Peyer's patch (tissue), 4 donors: ENCODE measurements at regions not wholly inside any gene's neighbourhood (a gene's known extent, or its start where the extent isn't known, plus 50 kb on each side); places are given as distances from the start of the nearest gene placed in this dataset.

Experiments
- DNase-seq, 3 donors: peaks; one replicate each; pipeline ENCODE4 v3.0.0-alpha.2; 2017 to 2019
- H3K27ac ChIP-seq, 4 donors: fragments of 200-600 bp; sonication (generic); one replicate each; pipeline ENCODE4 v1.5.1; 2016 to 2019
- H3K27me3 ChIP-seq, 2 donors: fragments of 200-600 bp; sonication (generic); one replicate each; pipeline ENCODE4 v1.5.1; 2019
- H3K36me3 ChIP-seq, 3 donors: fragments of 200-600 bp; sonication (generic); one replicate each; pipeline ENCODE4 v1.5.1; 2016 to 2019
- H3K4me1 ChIP-seq, 4 donors: fragments of 200-600 bp; sonication (generic); one replicate each; pipeline ENCODE4 v1.5.1; 2016 to 2019
- H3K4me3 ChIP-seq, 4 donors: fragments of 200-600 bp; sonication (generic); 1 replicate in 3 of 4; 2 replicates in 1 of 4; pipeline ENCODE4 v1.5.1; 2016 to 2019; ENCODE audit warnings: mild to moderate bottlenecking in 1 of 4
- H3K9me3 ChIP-seq, 4 donors: fragments of 200-600 bp; sonication (generic); one replicate each; pipeline ENCODE4 v1.5.1; 2016 to 2019; ENCODE audit warnings: mild to moderate bottlenecking in 1 of 4
- POLR2A ChIP-seq, 2 donors: fragments of 450-650 bp; IDR thresholded peaks; one replicate each; pipeline ENCODE4 v1.5.1; 2017; ENCODE audit warnings: antibody characterized with exemption in 2 of 2, mild to moderate bottlenecking in 2 of 2, moderate library complexity in 2 of 2
- TF ChIP-seq, protein P1 (sequence below), 6 experiments: fragments of 450-650 bp in 4 of 6; fragments of 200-600 bp in 2 of 6; sonication (generic) in 1 of 6; IDR thresholded peaks; one replicate each; pipeline ENCODE4 v1.5.1; 2017 to 2019; ENCODE audit warnings: antibody characterized with exemption in 6 of 6, mild to moderate bottlenecking in 3 of 6, moderate library complexity in 1 of 6

GRCh38 chr2:20507711-20508110 is 60.8 kb downstream of the RHOB start:
- no peak overlapping the region for H3K4me3 ChIP-seq
- H3K4me1 ChIP-seq: no peaks in the 10 kb centered on the region

DNA sequence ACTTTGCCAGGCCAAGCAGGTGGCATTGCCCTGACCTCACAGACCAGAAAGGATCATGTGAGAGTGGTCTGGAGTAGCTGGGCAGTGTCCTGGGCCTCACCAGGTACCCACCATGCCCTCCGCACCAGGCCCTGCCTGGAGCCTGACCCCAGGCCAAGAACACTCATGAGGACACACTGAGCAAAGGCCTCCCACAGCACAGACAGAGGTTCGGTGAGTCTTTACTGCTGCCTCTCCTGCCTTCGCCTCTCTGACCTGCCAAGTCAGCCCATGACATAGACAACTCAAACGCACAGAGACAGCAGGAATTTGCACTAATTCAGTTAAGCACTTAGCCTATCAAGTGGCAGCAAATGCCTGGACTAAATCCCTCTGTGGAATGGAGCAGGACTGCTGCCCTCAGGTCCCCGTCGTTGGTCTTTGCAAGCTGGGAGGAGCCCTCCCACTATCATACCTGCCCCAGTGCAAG is 62.5 kb downstream of the RHOB start:
- TF ChIP-seq POLR2A (IDR thresholded peaks at IDR 0.05): no peak
- TF ChIP-seq, protein P1, sequence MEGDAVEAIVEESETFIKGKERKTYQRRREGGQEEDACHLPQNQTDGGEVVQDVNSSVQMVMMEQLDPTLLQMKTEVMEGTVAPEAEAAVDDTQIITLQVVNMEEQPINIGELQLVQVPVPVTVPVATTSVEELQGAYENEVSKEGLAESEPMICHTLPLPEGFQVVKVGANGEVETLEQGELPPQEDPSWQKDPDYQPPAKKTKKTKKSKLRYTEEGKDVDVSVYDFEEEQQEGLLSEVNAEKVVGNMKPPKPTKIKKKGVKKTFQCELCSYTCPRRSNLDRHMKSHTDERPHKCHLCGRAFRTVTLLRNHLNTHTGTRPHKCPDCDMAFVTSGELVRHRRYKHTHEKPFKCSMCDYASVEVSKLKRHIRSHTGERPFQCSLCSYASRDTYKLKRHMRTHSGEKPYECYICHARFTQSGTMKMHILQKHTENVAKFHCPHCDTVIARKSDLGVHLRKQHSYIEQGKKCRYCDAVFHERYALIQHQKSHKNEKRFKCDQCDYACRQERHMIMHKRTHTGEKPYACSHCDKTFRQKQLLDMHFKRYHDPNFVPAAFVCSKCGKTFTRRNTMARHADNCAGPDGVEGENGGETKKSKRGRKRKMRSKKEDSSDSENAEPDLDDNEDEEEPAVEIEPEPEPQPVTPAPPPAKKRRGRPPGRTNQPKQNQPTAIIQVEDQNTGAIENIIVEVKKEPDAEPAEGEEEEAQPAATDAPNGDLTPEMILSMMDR (IDR thresholded peaks at IDR 0.05): no peak
- H3K36me3 ChIP-seq: no peaks in the 10 kb centered on the region
- no peak overlapping the region for H3K4me3 ChIP-seq
- H3K4me1 ChIP-seq: no peaks in the 10 kb centered on the region
- H3K27ac ChIP-seq: no peak overlapping the region
- no peaks in the 10 kb centered on the region for H3K27me3 ChIP-seq
- DNase-seq: no peak
- H3K9me3 ChIP-seq: no peaks in the 10 kb centered on the region

More at GRCh38 chr2:20507711-20508110, 60.8 kb downstream of the RHOB start:
- Histone ChIP-seq H3K27me3 (no peaks in the 10 kb centered on the region), H3K9me3 (no peaks in the 10 kb centered on the region), H3K27ac (no peak overlapping the region), H3K36me3 (no peaks in the 10 kb centered on the region)
- TF ChIP-seq, protein P1 (IDR thresholded peaks at IDR 0.05): no peak
- no peak for DNase-seq

GRCh38 chr2:20509770-20510490 is 63.1 kb downstream of the RHOB start:
- no peaks in the 10 kb centered on the region for H3K36me3 ChIP-seq
- no peak overlapping the region for H3K27ac ChIP-seq
- no peaks in the 10 kb centered on the region for H3K9me3 ChIP-seq
- H3K4me1 ChIP-seq: no peaks in the 10 kb centered on the region
- no peak for TF ChIP-seq POLR2A (IDR thresholded peaks at IDR 0.05)
- TF ChIP-seq, protein P1 (IDR thresholded peaks at IDR 0.05): no peak
- peak in 2 of 3 donors; percentile 64 to 68 for DNase-seq
- no peak overlapping the region for H3K4me3 ChIP-seq
- no peaks in the 10 kb centered on the region for H3K27me3 ChIP-seq

DNA sequence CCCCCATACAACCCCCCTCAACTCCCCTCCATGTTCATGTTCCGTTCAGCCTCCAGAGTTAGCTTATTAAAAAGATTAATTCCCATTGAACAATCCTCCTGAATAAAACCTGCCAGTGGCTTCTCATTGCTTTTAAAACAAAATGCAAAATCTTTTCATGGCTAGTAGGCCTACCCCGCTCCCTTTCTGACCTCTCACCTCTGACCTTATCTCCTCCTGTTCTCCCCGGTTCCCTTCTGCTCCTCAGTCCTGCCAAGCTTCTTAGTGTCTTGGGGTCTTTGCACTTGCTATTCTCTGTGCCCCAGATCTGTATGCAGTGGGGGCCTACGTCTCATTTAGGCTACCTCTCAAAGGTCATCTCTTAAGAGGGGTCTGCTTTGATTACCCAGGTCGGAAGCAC is 64.3 kb downstream of the RHOB start:
- DNase-seq: no peak
- no peak overlapping the region for H3K4me3 ChIP-seq
- no peaks in the 10 kb centered on the region for H3K36me3 ChIP-seq
- no peaks in the 10 kb centered on the region for H3K4me1 ChIP-seq
- H3K27me3 ChIP-seq: no peaks in the 10 kb centered on the region
- no peaks in the 10 kb centered on the region for H3K9me3 ChIP-seq
- TF ChIP-seq, protein P1 (IDR thresholded peaks at IDR 0.05): no peak
- no peak for TF ChIP-seq POLR2A (IDR thresholded peaks at IDR 0.05)
- no peak overlapping the region for H3K27ac ChIP-seq

DNA sequence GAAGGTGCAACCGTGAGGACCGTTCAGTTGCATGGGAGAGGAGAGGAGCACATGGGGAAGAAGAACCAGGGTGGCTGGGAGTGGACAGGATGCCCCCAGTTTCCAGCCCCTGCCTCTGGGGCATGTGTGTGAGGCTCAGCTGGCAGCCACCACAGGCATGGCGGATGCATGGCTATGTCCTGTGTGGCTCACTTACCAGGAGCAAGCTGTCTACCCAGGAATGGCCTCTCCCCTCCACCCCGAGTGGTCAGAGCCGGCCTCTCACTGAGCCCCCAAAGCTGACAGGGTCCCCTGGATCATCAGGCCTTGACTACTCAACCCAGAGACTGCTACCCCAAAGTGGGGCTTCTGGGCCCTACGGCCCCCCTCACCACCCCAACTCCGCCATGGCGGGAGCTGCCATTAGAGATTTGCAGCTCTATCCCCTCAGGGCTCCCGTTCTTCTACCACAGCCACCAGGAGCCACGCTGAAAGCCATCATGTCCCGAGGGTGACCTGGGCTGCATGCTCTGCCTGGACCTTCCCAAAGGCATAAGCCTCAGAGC is 65.3 kb downstream of the RHOB start:
- no peaks in the 10 kb centered on the region for H3K36me3 ChIP-seq
- no peak for DNase-seq
- H3K4me1 ChIP-seq: peaks cover 0 to 9% (median 0%) of the 10 kb centered on the region in 4 donors

More for the DNA sequence above, 65.3 kb downstream of the RHOB start:
- Histone ChIP-seq H3K27me3 (no peaks in the 10 kb centered on the region), H3K9me3 (no peaks in the 10 kb centered on the region), H3K4me3 (no peak overlapping the region), H3K27ac (no peak overlapping the region)
- TF ChIP-seq, protein P1 (IDR thresholded peaks at IDR 0.05): no peak
- no peak for TF ChIP-seq POLR2A (IDR thresholded peaks at IDR 0.05)
